HG03521 (cell line): ENCODE measurements at regions not wholly inside any gene's neighbourhood (a gene's known extent, or its start where the extent isn't known, plus 50 kb on each side); places are given as distances from the start of the nearest gene placed in this dataset.
"Not testable (repeated sequence)": the region's sequence is repeated elsewhere in the genome, so short reads cannot be mapped to it uniquely, and the experiment has no call there.

Source experiments
- ATAC-seq: cut with Tn5 transposase; IDR thresholded peaks from one replicate; pipeline ENCODE4 v1.9.1; 2021; ENCODE audit warnings: mild to moderate bottlenecking, moderate library complexity; ENCODE audit not compliant: unreplicated experiment

- ATAC-seq, result no peak
Observed at GRCh38 chr12:83971781-83972180, 940.8 kb downstream of the SLC6A15 start.

GRCh38 chr12:83960767-83961166, 951.8 kb downstream of the SLC6A15 start:
- no peak for ATAC-seq

GRCh38 chr12:83958997-83959396, 953.6 kb downstream of the SLC6A15 start:
- no peak for ATAC-seq

DNA sequence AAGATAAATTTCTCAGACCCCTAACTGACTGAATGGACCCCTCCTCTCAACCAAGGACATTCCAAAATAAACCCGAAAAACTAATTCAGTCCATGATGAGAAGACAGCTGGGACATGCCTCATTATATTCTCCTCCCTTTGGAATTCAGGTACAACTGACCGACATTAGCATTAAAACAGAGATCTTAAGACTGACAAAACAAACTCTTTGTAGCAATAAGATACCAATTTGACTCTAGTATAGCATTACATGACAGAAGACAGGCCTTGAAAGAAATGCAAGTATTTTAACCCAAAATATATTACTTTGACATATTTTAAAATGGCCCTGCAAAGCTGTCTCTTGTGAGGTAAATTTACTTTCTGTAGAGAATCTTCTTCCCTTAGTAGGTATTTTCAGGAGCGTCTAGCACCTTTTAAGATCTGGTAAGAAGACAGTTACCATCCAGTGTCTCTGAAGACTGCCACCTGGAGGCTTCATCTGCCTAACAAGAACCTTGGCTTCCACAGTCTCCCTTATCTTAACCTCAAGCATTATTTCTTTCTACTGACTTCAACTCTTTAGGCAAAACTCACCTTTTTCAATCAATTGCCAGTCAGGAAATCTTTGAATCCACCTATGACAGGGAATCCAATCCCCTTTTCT, 957.5 kb downstream of the SLC6A15 start:
- no peak for ATAC-seq

DNA sequence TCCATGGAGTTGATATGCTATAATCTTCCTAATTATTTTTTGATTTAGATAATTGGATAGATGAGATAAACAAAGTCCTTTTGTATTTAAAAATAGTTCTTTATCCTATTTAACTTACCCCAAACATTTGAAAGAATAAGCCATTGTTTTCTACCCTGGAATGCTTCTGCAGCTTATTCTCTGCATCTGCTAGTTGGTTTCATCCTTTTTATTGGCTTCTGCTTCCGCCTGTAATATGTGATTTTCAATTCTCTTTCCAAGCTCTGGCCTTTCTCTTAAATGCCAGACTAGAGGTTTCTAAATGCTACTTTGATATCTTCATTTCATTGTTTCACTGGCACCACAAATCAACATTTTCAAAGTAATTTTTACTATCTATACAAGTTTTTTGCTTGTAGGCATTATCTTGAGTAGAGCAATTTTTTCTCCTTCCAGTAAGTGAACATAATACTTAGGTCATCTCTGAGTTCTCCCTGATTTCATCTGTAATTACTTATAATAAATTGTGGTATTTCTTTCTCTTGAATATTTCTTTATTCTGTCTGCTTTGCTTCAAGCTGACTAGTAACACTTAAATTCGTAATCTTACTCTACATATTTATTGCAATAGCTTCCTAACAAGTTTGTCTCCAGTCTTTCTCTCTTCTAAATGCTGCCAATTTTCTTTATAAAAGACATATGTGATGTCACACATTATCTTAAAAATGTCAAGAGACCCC, 958.4 kb downstream of the SLC6A15 start:
- no peak for ATAC-seq

GRCh38 chr12:83945871-83946270, 966.7 kb downstream of the SLC6A15 start:
- no peak for ATAC-seq

- ATAC-seq, result no peak
Observed at GRCh38 chr12:83939718-83940117, 972.9 kb downstream of the SLC6A15 start.

DNA sequence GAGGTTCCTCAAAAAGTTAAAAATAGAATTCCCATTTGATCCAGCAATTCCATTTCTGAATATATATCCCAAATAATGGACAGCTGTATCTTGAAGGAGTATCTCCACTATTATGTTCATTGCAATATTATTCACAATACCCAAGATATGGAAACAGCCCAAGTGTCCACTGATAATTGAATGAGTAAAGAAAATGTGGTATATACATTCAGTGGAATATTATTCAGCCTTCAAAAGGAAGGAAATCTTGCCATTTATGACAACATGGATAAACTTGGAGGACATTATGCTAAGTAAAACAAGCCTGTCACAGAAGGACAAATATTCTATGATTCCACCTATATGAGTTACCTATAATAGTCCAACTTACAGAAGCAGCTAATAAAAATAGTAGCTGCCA, 979.0 kb downstream of the SLC6A15 start:
- no peak for ATAC-seq

DNA sequence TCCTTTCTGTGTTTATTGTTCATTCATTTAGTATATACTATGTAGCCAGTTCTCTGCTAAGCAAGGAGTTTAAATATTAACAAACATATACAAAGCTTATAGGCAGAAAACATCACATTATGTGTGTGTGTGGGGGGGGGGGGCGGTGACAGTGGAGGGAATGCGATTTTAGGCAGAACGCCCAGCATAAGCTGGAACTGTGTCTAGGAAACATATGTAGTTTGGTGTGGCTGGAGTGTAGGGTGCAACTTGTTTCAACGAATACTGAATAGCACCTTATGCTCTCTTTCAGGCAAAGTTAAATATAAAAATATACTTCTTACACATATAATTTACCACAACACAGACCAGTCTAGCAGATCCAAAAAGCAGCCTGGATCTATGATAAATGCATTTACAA, 980.6 kb downstream of the SLC6A15 start:
- no peak for ATAC-seq

- no peak for ATAC-seq
Observed at GRCh38 chr12:83931451-83931850, 981.1 kb downstream of the SLC6A15 start.

DNA sequence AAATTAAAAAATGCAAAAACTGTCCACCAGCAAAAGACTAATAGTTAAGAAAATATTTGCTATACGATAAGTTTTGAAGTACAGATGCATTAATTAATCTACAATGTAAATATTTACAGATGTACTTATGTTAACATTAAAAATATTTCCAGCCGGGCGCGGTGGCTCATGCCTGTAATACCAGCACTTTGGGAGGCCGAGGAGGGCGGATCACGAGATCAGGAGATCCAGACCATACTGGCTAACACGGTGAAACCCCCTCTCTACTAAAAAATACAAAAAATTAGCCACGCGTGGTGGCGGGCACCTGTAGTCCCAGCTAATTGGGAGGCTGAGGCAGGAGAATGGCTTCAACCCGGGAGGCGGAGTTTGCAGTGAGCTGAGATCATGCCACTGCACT, 982.8 kb downstream of the SLC6A15 start:
- ATAC-seq, result not testable (repeated sequence)

- no peak for ATAC-seq
Observed at GRCh38 chr12:83920821-83921547, 991.6 kb downstream of the SLC6A15 start.

GRCh38 chr12:83919081-83919480, 993.5 kb downstream of the SLC6A15 start:
- no peak for ATAC-seq

DNA sequence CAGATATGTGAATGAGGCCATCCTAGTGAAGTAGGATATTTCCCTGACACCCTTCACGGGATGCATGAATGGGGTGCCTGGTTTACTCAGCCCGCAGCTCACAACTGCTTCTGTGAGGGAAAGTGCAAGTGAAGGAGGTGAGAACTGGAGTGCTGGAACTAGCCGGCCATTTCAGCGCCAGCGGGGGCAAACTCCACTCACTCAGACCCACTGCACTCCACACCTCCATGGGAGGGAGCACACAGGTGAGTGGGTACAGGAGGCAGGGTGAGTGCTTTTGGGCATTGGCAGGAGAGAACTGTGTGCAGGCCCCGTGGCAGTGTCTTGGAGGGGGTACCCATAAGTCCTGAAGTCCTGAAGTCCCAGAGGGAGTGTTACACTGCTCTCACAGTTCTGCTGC, 1008.4 kb downstream of the SLC6A15 start:
- no peak for ATAC-seq

DNA sequence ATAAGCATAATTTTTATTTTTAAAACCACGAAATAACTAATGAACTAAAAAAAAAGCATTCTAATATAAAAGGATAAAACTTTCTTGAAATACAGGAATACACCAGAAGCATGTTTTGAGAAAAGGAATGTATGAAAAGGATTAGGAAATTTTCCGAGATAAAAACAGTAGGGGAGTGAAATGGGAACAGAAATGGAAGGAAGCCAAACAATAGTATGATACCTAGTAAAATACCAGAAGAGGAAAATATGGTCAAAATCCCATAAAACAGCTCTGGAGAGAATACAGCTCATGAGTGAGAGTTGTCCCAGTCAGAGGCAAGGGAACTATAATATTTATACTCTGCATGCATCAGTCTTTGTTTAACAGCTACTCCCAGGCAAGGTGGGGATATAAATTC, 1016.2 kb downstream of the SLC6A15 start:
- no peak for ATAC-seq

GRCh38 chr12:83893101-83893500, 1019.5 kb downstream of the SLC6A15 start:
- no peak for ATAC-seq

- no peak for ATAC-seq
Observed at GRCh38 chr12:83889745-83890144, 1022.9 kb downstream of the SLC6A15 start.

GRCh38 chr12:83886479-83886878, 1026.1 kb downstream of the SLC6A15 start:
- ATAC-seq, result no peak

GRCh38 chr12:83870921-83871599, 1041.5 kb downstream of the SLC6A15 start:
- ATAC-seq, result not testable (repeated sequence)

DNA sequence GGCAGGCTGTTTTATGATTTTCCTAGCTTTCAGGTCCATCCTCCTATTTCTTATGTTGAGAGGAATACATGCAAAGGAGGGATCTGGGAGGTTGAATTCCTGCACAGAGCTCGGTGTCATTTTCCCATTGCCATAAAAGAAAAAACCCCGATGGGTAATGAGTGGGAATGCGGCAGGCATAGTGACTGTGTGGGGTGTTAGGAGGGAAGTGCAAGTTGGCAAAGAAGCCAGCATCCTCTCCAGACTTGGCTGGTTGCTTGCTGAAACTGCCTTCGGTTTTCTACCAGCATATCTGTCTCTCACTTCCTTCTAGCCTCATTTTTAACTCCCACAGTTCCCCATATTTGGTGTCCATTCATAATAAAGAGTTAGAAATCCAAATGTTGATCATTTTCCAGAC, 1046.1 kb downstream of the SLC6A15 start:
- ATAC-seq, result no peak

DNA sequence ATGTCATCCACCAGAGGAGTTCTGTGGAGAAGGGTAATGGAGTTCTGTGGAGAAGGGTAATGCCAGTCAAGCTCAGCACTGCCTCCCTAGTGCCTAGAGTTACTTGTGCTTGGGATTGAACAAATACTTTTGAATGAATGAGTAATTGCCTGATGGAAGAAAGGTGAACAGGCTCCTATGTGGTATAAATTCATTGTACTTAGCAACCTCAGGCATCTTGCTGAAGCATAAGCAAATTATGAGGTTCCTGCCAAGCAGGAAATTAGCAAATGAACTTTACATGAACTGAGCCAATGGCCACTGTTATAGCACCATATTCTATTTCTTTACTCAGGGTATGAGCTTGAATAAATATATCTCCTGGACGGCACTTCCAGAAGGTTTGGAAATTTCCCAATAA, 1047.2 kb downstream of the SLC6A15 start:
- ATAC-seq, result no peak
